AG04450 (cell line): ENCODE measurements at regions not wholly inside any gene's neighbourhood (a gene's known extent, or its start where the extent isn't known, plus 50 kb on each side); places are given as distances from the start of the nearest gene placed in this dataset.

Source experiments
- CTCF ChIA-PET: fragments of 300-600, 350-600 bp; formaldehyde crosslinking; extraction: SDS; loops from one replicate; lab custom pipeline; 2022; ENCODE audit warnings: antibody characterized with exemption, inconsistent platforms; lab: Charles Lee
- POLR2A ChIA-PET: fragments of 350-600 bp; formaldehyde crosslinking; extraction: SDS; loops from one replicate; lab custom pipeline; 2021; ENCODE audit warnings: antibody characterized with exemption, inconsistent platforms; lab: Yijun Ruan, JAX
- DNase-seq: peaks from one replicate; pipeline ENCODE4 v3.0.0-alpha.2; 2011; ENCODE audit warnings: low read depth, low spot score
- H3K27ac ChIP-seq: one replicate; pipeline ENCODE4 v1.5.1; 2012; ENCODE audit warnings: low read depth, low read length, control low read depth
- H3K27me3 ChIP-seq: one replicate; pipeline ENCODE4 v1.6.0; 2012; ENCODE audit warnings: low read length; ENCODE audit not compliant: control insufficient read depth, insufficient read depth
- H3K4me3 ChIP-seq: 2 replicates; pipeline ENCODE4 v1.5.1; 2011; ENCODE audit warnings: mild to moderate bottlenecking, low read depth, low read length, control low read depth
- H3K9me3 ChIP-seq: 2 replicates; pipeline ENCODE4 v1.5.1; 2012; ENCODE audit warnings: low read length; ENCODE audit not compliant: control insufficient read depth, insufficient read depth
- CTCF ChIP-seq: IDR thresholded peaks from 2 replicates; pipeline ENCODE4 v1.5.1; 2011; ENCODE audit warnings: low read depth, low read length, control low read depth, inconsistent platforms

- H3K4me3 ChIP-seq, result no peak overlapping the region
- no peaks in the 10 kb centered on the region for H3K27me3 ChIP-seq
- no peaks in the 10 kb centered on the region for H3K9me3 ChIP-seq
- POLR2A ChIA-PET, result interaction anchor here (0.7 kb wide), 1 partner anchor 88 kb away, joined by 8 read pairs; no protein-coding TSS in a partner anchor
- CTCF ChIA-PET, result interaction anchor here (0.6 kb wide), 1 partner anchor 133 kb away, joined by 3 read pairs; no protein-coding TSS in a partner anchor
- no peak overlapping the region for H3K27ac ChIP-seq
- no peak for DNase-seq
- TF ChIP-seq CTCF, result no peak
Measured at GRCh38 chrX:38893441-38893840, 92.2 kb downstream of the MID1IP1 start.

DNA sequence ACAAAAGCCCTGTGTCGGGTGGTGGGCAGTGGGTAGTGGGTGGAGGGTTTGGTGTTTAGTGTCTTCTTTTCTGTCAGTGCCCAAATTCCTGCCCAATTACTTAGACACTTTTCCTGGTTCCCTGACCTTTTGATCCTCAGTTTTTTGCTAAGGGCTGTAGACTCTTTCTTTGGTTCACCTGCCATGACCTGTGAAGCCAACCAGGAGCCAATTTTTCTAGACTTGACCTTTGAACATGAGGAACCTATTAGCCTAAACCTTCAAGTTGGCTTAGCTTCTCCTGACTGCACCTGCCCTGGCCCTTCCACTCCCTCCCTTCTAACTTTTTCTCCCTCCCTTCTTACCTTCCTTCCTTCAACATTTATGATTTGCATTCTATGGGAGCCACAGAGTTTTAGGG is 94.5 kb downstream of the MID1IP1 start:
- no peak for DNase-seq
- ChIA-PET CTCF (no interaction called here), POLR2A (no interaction called here)
- no peaks in the 10 kb centered on the region for H3K27me3 ChIP-seq
- TF ChIP-seq CTCF, result no peak
- no peaks in the 10 kb centered on the region for H3K9me3 ChIP-seq
- no peak overlapping the region for H3K4me3 ChIP-seq
- H3K27ac ChIP-seq, result no peak overlapping the region

DNA sequence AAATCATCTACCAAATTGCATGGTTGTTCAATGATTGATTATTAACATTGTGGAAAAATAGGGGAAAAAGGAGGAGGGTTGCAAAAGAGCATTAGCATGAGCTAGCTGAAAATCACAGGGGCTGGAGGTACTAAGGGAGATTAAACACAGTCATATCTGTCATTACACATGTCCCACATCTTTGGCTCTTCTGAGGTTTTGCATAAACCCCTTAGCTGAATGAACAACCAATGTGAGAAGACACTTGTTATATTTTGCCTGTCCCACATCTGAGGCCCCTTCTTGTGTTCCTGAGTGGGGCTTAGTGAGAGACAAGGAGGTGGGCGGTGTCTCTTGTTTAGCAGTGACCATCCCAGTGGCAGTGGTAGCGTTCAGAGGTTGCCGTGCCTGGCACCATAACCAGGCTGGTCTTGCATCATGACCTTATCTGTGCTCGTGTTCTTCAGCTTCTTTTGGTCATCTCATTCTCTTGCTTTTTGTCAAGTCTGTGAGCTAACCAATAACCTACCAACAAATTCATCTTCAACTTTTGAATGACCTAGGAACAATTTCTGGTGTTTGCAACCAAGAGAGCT is 95.6 kb downstream of the MID1IP1 start:
- DNase-seq, result no peak
- POLR2A ChIA-PET, result no interaction called here
- CTCF ChIA-PET, result no interaction called here

GRCh38 chrX:38898261-38898660 is 97.0 kb downstream of the MID1IP1 start:
- H3K27ac ChIP-seq, result no peak overlapping the region
- H3K9me3 ChIP-seq, result no peaks in the 10 kb centered on the region
- ChIA-PET CTCF (no interaction called here), POLR2A (no interaction called here)
- no peak for TF ChIP-seq CTCF
- H3K27me3 ChIP-seq, result no peaks in the 10 kb centered on the region
- no peak for DNase-seq
- no peak overlapping the region for H3K4me3 ChIP-seq

More for the DNA sequence above, 95.6 kb downstream of the MID1IP1 start:
- Histone ChIP-seq H3K4me3 (no peak overlapping the region), H3K27ac (no peak overlapping the region), H3K9me3 (no peaks in the 10 kb centered on the region), H3K27me3 (no peaks in the 10 kb centered on the region)
- TF ChIP-seq CTCF, result no peak

DNA sequence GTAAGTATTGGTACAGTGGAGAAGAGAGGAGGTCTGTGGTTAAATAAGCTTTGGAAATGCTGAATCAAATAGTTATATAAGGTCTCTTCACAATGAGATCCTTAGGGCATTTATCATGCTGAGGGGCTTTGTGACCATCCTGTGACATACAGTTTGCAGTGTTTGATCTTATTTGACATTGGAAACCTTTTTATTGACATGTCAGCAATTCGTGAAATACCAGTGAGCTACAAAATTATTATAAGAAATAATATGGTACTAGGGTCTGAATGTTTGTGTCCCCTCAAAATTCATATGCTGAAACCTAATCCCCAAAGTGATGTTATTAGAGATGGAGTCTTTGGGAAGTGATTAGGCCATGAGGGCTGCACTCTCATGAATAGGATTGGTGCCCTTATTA is 98.4 kb downstream of the MID1IP1 start:
- no peak overlapping the region for H3K4me3 ChIP-seq
- H3K27ac ChIP-seq, result no peak overlapping the region
- ChIA-PET POLR2A (no interaction called here), CTCF (no interaction called here)
- no peak for TF ChIP-seq CTCF
- H3K9me3 ChIP-seq, result no peaks in the 10 kb centered on the region
- no peak for DNase-seq
- no peaks in the 10 kb centered on the region for H3K27me3 ChIP-seq
